ENCODE measurements at regions not wholly inside any gene's neighbourhood (a gene's known extent, or its start where the extent isn't known, plus 50 kb on each side); places are given as distances from the start of the nearest gene placed in this dataset.
"Not testable (repeated sequence)": the region's sequence is repeated elsewhere in the genome, so short reads cannot be mapped to it uniquely, and the experiment has no call there.

DNA sequence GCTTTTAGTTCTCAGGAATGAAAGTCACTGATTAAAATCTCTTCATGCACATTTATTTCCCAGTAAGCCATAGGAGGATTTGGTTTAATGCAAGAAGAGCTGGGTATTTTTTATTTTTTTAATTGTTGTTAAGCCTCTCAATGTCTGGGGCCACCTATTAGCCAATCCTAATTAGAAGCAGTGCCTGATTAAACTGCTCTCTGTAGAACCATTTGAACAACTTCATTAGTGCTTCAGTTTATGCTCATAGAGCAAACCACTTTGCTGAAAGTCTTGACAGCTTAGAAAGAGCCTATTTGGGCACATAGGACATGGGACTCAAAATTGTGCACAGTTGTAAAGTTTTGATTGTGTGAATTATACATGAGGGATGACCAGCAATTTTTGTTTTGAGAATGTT lies 548.9 kb downstream of the FRK start:
- no peak overlapping the region for H3K4me3 ChIP-seq (replicated peaks in 1 of 3; ENCODE audit: low read depth in 2 of 3, low read length in 3 of 3)
- Mint-ChIP-seq H3K4me3 (no peak overlapping the region), H3K27me3 (ENCODE audit: low read depth in 3 of 3) (no peaks in the 10 kb centered on the region), H3K9me3 (peaks cover 0 to 11% (median 2%) of the 10 kb centered on the region in 7 donors), H3K27ac (no peak overlapping the region), H3K36me3 (no peaks in the 10 kb centered on the region), H3K4me1 (no peaks in the 10 kb centered on the region)
- H4K20me1 ChIP-seq (ENCODE audit: insufficient read depth, low read length) = no peaks in the 10 kb centered on the region
- no peak overlapping the region for H3K9ac ChIP-seq (ENCODE audit: insufficient read depth, low read length, poor library complexity, severe bottlenecking)
- peaks cover 9 to 11% of the 10 kb centered on the region in 2 donors for H3K9me3 ChIP-seq (replicated peaks in 1 of 2; ENCODE audit: control insufficient read depth in 1 of 2, insufficient read depth in 1 of 2, low read length in 2 of 2)
- no peak for DNase-seq
- no peak overlapping the region for H3K27ac ChIP-seq (ENCODE audit: low read depth in 1 of 2, low read length in 2 of 2)
- intact Hi-C loops (cut with micrococcal nuclease) = no loop called here
- H3K4me1 ChIP-seq (ENCODE audit: control insufficient read depth in 1 of 2, insufficient read depth in 2 of 2, low read length in 2 of 2) = no peaks in the 10 kb centered on the region
- no peak for TF ChIP-seq CTCF (IDR thresholded peaks at IDR 0.05)
- H2AFZ ChIP-seq (ENCODE audit: insufficient read depth, low read depth, low read length, poor library complexity, severe bottlenecking) = no peak overlapping the region
- H3K4me2 ChIP-seq (replicated peaks; ENCODE audit: extremely low read depth, low read length, poor library complexity, severe bottlenecking) = no peak overlapping the region
- no peaks in the 10 kb centered on the region for H3K27me3 ChIP-seq (ENCODE audit: control insufficient read depth in 2 of 2, insufficient read depth in 2 of 2, low read length in 2 of 2)
- H3K79me2 ChIP-seq (ENCODE audit: insufficient read depth, low read length) = no peaks in the 10 kb centered on the region
- no peaks in the 10 kb centered on the region for H3K36me3 ChIP-seq (replicated peaks in 1 of 2; ENCODE audit: control insufficient read depth in 1 of 2, insufficient read depth in 2 of 2, low read length in 2 of 2)

DNA sequence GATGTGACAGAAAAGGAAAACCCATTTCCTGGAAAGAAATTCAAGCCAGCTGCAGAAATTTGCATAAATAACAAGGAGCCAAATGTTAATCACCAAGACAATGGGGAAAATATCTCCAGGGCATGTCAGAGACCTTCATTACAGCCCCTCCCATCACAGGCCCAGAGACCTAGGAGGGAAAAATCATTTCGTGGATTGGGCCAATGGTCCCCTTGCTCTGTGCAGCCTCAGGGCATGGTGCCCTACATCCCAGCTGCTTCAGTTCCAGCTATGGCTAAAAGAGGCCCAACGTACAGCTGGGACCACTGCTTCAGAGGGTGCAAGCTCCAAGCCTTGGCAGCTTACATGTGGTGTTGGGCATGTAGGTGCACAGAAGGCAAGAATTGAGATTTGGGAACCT lies 558.3 kb downstream of the FRK start:
- H4K20me1 ChIP-seq (ENCODE audit: insufficient read depth, low read length); intact Hi-C loops (cut with micrococcal nuclease); H3K27me3 ChIP-seq (ENCODE audit: control insufficient read depth in 2 of 2, insufficient read depth in 2 of 2, low read length in 2 of 2); H3K4me1 Mint-ChIP-seq; H3K36me3 ChIP-seq (replicated peaks in 1 of 2; ENCODE audit: control insufficient read depth in 1 of 2, insufficient read depth in 2 of 2, low read length in 2 of 2); H3K4me1 ChIP-seq (ENCODE audit: control insufficient read depth in 1 of 2, insufficient read depth in 2 of 2, low read length in 2 of 2); H3K4me3 ChIP-seq (replicated peaks in 1 of 3; ENCODE audit: low read depth in 2 of 3, low read length in 3 of 3); H3K79me2 ChIP-seq (ENCODE audit: insufficient read depth, low read length); H3K9ac ChIP-seq (ENCODE audit: insufficient read depth, low read length, poor library complexity, severe bottlenecking); H3K27me3 Mint-ChIP-seq (ENCODE audit: low read depth in 3 of 3); H3K27ac ChIP-seq (ENCODE audit: low read depth in 1 of 2, low read length in 2 of 2); H3K4me2 ChIP-seq (replicated peaks; ENCODE audit: extremely low read depth, low read length, poor library complexity, severe bottlenecking); H3K9me3 ChIP-seq (replicated peaks in 1 of 2; ENCODE audit: control insufficient read depth in 1 of 2, insufficient read depth in 1 of 2, low read length in 2 of 2); DNase-seq; H3K27ac Mint-ChIP-seq; H3K9me3 Mint-ChIP-seq; H3K4me3 Mint-ChIP-seq; H3K36me3 Mint-ChIP-seq; H2AFZ ChIP-seq (ENCODE audit: insufficient read depth, low read depth, low read length, poor library complexity, severe bottlenecking): not testable (repeated sequence)
- 65% methylated on average over 2 of the region's 2 CpGs for WGBS (ENCODE audit: insufficient coverage)
